ENCODE measurements at regions not wholly inside any gene's neighbourhood (a gene's known extent, or its start where the extent isn't known, plus 50 kb on each side); places are given as distances from the start of the nearest gene placed in this dataset.

DNA sequence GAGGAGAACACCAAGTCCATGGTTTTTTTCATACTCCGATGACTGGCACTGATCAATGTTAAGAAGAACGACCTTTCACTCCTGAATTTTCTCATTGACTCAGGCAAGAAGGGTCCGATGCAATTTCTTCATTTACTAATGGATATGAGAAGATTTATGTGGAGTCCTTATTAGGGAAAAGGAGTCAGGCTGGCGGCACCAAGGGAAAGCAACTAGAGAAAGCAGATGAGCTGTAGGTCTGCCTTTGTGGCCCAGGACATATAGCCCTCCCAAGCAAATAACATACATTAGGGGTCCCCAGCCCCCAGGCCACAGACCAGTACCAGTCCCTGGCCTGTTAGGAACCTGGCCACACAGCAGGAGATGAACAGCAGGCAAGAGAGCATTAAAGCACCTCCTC is 206.8 kb downstream of the KBTBD8 start:
- TF ChIP-seq, protein P1, sequence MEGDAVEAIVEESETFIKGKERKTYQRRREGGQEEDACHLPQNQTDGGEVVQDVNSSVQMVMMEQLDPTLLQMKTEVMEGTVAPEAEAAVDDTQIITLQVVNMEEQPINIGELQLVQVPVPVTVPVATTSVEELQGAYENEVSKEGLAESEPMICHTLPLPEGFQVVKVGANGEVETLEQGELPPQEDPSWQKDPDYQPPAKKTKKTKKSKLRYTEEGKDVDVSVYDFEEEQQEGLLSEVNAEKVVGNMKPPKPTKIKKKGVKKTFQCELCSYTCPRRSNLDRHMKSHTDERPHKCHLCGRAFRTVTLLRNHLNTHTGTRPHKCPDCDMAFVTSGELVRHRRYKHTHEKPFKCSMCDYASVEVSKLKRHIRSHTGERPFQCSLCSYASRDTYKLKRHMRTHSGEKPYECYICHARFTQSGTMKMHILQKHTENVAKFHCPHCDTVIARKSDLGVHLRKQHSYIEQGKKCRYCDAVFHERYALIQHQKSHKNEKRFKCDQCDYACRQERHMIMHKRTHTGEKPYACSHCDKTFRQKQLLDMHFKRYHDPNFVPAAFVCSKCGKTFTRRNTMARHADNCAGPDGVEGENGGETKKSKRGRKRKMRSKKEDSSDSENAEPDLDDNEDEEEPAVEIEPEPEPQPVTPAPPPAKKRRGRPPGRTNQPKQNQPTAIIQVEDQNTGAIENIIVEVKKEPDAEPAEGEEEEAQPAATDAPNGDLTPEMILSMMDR (IDR thresholded peaks at IDR 0.05; ENCODE audit: insufficient read depth, low read depth, low read length): no peak
- no peak overlapping the region for H3K4me3 ChIP-seq (ENCODE audit: low read depth, low read length)
- DNase-seq (ENCODE audit: low read depth): no peak

DNA sequence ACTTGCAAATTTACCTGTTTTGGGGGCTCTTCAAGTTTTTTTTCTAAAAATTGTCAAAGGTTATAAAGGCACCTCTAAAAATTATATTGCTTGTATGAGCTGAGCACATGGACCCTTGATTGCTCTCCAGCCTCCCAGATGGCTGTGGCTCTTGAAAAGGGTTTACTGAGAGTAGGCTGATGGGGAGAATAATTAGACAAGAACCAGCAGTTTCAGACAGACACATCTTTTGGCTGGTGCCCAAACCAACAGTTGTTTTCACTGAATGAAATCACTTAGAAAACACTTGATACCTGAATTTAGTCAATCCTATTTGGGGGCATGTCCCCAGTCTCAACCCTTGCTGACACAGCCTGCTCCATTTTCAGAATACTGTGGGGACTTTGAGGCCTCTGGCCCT is 217.6 kb downstream of the KBTBD8 start:
- H3K4me3 ChIP-seq (ENCODE audit: low read depth, low read length): no peak overlapping the region
- TF ChIP-seq, protein P1 (IDR thresholded peaks at IDR 0.05; ENCODE audit: insufficient read depth, low read depth, low read length): no peak
- no peak for DNase-seq (ENCODE audit: low read depth)

DNA sequence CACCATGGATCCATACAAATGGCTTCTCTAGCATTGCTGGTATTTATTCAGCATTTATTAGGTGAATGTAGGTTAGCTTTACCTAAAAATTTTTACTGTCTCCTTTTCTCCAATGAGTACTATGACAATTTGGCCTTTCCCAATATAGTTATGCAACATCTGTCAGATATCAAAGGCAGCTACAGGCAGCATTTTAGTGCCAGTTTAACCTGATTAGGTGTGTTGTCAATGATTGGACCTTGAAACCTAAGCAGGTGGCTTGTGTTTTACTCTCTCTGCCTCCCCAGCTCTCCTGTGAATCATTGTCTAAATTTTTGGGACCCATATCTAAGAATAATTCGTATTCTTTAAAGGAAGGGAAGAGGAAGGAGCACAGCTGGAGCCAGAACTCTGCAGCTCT is 228.9 kb downstream of the KBTBD8 start:
- no peak for DNase-seq (ENCODE audit: low read depth)
- no peak overlapping the region for H3K4me3 ChIP-seq (ENCODE audit: low read depth, low read length)
- TF ChIP-seq, protein P1 (IDR thresholded peaks at IDR 0.05; ENCODE audit: insufficient read depth, low read depth, low read length): no peak

DNA sequence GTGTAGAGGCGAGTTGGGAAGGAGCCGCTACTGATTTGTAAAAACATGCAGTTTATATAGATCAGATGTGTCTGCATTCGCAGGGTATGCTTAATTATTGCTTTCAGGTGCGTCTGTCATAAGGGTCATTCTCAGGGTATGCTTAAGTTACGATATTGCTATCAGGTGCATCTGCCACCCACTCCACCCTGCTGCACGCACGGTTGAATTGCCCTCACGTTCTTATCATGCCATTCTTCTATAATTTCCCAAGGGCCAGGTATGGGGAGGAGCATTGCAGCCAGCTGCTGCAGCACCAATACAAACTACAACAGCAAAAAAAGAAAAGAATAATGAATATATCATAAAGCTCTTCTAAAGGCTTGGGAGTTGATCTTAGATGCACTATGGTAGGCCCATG is 230.0 kb downstream of the KBTBD8 start:
- no peak overlapping the region for H3K4me3 ChIP-seq (ENCODE audit: low read depth, low read length)
- no peak for DNase-seq (ENCODE audit: low read depth)
- TF ChIP-seq, protein P1 (IDR thresholded peaks at IDR 0.05; ENCODE audit: insufficient read depth, low read depth, low read length): no peak

DNA sequence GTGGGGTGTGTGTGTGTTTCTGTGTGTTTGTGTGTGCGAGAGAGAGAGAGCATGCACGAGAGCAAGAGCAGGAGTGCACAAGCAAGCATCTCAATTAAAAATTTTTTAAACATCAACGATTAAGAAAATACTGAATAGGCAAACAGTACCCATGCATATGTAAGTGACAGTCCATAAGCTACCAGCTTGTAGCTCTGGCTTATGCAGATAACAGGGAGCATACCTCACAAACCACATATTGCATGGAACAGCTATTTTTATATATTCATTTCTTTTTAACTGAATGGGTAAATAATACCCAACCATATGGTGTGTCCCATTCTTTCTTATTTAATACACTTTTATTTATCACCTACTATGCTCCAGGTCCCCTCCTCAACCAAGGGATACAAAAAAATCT is 234.5 kb downstream of the KBTBD8 start:
- TF ChIP-seq, protein P1 (IDR thresholded peaks at IDR 0.05; ENCODE audit: insufficient read depth, low read depth, low read length): no peak
- no peak for DNase-seq (ENCODE audit: low read depth)
- no peak overlapping the region for H3K4me3 ChIP-seq (ENCODE audit: low read depth, low read length)

DNA sequence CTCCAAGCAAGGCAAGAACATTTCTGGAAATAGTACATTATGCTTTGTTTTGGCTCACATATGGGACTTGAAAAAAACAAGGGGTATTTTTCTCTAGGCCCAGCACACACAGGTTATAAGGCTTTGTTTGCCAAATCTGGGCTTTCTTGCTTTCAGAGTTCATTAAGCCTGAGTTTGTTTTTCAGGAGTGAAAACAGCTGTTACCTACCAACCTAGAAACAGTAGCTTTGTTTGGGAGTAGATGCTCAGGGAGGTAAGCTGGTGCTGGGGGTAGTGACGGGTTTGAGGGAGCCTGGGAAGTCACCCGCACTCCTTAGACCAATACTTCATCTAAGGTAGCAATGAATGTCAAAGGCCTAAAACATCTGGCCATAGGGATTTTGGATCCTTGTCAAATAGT is 241.2 kb downstream of the KBTBD8 start:
- TF ChIP-seq, protein P1 (IDR thresholded peaks at IDR 0.05; ENCODE audit: insufficient read depth, low read depth, low read length): no peak
- no peak overlapping the region for H3K4me3 ChIP-seq (ENCODE audit: low read depth, low read length)
- no peak for DNase-seq (ENCODE audit: low read depth)

DNA sequence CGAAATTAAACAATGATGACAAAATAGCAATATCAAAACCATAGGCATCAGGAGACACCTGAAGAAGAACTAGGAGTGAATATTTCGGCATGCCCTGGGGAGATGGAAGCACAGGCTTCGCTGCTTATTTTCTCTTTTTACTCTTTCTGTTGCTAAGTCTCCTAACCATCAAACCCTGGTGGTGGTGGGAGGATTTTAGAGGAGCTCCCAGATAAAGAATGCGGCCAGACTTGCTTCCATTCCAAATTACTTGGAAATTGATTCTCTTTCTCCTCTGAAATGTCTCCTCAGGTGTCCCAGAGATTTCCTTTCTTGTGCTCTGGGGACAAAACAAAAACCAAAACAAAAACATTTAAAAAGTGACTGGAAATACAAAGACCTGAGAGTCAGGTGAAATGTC is 243.0 kb downstream of the KBTBD8 start:
- no peak for DNase-seq (ENCODE audit: low read depth)

More for the DNA sequence above, 243.0 kb downstream of the KBTBD8 start:
- no peak overlapping the region for H3K4me3 ChIP-seq (ENCODE audit: low read depth, low read length)
- TF ChIP-seq, protein P1 (IDR thresholded peaks at IDR 0.05; ENCODE audit: insufficient read depth, low read depth, low read length): no peak
